Uterus (tissue), 2 donors: ENCODE measurements at regions not wholly inside any gene's neighbourhood (a gene's known extent, or its start where the extent isn't known, plus 50 kb on each side); places are given as distances from the start of the nearest gene placed in this dataset.

Experiments used
- POLR2A ChIP-seq, 2 donors: fragments of 450-650 bp; IDR thresholded peaks; one replicate each; pipeline ENCODE4 v1.6.1; 2016; ENCODE audit warnings: antibody characterized with exemption in 2 of 2, mild to moderate bottlenecking in 1 of 2, moderate library complexity in 1 of 2
- TF ChIP-seq, protein P1 (sequence below), 4 experiments: fragments of 200-600 bp in 2 of 4; fragments of 450-650 bp in 2 of 4; sonication (generic) in 2 of 4; IDR thresholded peaks; one replicate each; pipeline ENCODE4 v1.5.1; 2016 to 2019; ENCODE audit warnings: antibody characterized with exemption in 4 of 4, mild to moderate bottlenecking in 2 of 4, moderate library complexity in 1 of 4

DNA sequence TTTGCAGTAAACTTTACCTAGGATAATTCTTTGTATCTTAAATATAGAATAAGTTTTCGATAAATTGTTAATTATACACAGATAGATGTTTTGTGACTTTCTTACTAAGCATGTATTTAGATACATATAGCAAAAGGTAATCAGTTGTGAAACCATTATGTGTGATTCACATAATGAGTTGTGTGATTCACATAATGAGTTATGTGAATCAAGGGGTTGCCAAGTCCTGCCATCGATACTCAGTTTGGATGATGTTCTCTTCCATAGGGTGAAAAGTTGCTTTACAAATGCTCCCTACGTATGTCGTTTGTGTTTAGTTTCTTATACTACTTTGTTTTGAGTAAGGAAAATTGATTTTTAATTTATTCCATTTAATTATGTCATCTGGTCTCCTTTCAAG lies 682.1 kb downstream of the MECOM start:
- TF ChIP-seq, protein P1, sequence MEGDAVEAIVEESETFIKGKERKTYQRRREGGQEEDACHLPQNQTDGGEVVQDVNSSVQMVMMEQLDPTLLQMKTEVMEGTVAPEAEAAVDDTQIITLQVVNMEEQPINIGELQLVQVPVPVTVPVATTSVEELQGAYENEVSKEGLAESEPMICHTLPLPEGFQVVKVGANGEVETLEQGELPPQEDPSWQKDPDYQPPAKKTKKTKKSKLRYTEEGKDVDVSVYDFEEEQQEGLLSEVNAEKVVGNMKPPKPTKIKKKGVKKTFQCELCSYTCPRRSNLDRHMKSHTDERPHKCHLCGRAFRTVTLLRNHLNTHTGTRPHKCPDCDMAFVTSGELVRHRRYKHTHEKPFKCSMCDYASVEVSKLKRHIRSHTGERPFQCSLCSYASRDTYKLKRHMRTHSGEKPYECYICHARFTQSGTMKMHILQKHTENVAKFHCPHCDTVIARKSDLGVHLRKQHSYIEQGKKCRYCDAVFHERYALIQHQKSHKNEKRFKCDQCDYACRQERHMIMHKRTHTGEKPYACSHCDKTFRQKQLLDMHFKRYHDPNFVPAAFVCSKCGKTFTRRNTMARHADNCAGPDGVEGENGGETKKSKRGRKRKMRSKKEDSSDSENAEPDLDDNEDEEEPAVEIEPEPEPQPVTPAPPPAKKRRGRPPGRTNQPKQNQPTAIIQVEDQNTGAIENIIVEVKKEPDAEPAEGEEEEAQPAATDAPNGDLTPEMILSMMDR (IDR thresholded peaks at IDR 0.05): no peak
- no peak for TF ChIP-seq POLR2A (IDR thresholded peaks at IDR 0.05)
